SH-SY5Y (cell line): ENCODE measurements at regions not wholly inside any gene's neighbourhood (a gene's known extent, or its start where the extent isn't known, plus 50 kb on each side); places are given as distances from the start of the nearest gene placed in this dataset.

ENCODE experiments used
- GATA2 ChIP-seq: IDR thresholded peaks from 2 replicates; pipeline ENCODE4 v1.6.1; 2011; ENCODE audit warnings: mild to moderate bottlenecking, low read depth, low read length
- GATA3 ChIP-seq: IDR thresholded peaks from 2 replicates; pipeline ENCODE4 v1.6.1; 2011; ENCODE audit warnings: low read depth, mild to moderate bottlenecking, low read length, moderate library complexity

DNA sequence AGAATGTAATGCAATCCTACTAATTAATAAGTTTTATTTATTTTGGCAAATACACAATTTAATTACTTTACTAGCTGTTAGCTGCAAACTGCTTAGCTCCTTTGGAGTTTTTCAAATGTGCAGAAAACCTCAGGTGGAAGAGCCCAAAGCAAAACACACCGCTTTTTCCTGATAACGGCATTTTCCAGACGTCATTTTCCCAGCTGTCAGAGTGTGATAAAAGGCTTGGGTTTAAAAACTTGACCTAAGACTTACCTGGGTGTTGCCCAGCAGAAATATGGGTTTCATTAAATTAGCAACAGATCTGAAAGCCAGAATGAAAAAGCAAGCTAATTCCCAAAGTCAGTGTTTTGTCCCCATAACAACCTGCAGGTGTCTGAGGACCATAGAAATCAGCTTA is 204.0 kb upstream of the HMCN1 start:
- TF ChIP-seq GATA2 (no peak), GATA3 (no peak)
